ENCODE measurements at regions not wholly inside any gene's neighbourhood (a gene's known extent, or its start where the extent isn't known, plus 50 kb on each side); places are given as distances from the start of the nearest gene placed in this dataset.

DNA sequence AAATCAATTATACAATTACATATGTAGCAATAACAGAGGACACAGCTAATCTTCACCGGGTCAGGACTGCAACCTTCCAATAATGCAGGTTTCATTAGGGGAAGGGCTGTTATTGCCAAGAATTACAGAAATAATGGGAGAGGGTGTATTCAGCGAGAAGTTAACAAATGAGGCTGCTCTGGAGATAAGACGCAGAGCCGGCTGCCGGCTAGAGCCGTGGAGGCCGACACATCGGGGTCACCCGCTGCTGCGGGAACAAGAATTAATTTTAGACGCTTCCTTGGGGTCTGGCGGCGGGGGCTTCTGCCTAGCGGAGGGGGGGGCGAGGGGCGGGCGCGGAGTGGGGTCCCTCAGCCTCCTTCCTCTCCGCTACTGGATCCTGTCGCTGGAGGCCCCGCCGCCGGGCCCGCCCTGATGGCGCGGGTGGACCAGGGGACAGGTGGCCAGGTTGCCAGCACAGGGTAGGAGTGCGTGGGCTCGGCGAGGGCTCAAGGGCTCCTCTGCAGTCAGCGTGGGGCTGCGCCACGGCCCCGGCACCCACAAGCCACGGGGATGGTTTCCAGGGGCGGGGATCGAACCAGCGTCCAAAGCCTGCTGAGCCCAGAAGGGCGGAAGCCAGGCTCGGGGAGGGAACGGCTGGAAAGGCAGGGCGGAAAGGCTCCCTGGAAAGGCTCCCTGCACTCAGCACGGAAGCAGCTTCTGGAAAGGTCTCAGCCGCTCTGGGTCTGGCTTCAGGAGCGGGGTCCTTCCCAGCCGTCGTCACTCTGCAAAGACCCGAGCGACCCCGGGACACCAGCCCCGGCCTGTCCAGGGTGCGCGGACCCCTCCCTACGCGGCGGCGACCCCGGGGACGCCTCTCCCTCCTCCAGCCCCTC, 113.8 kb upstream of the NKX1-1 start:
- H3K27ac ChIP-seq (ENCODE audit: low read depth, low read length) = no peak overlapping the region
- H3K4me1 ChIP-seq (ENCODE audit: control insufficient read depth, insufficient read depth, low read length) = no peaks in the 10 kb centered on the region
- no peaks in the 10 kb centered on the region for H3K36me3 ChIP-seq (ENCODE audit: control insufficient read depth, insufficient read depth, low read length)
- H3K27me3 ChIP-seq (ENCODE audit: control insufficient read depth, insufficient read depth, low read length) = peaks cover 14% of the 10 kb centered on the region
- peak overlapping the region; percentile 36 for H3K4me3 ChIP-seq (ENCODE audit: low read length)
- H3K9ac ChIP-seq (ENCODE audit: low read length) = no peak overlapping the region

DNA sequence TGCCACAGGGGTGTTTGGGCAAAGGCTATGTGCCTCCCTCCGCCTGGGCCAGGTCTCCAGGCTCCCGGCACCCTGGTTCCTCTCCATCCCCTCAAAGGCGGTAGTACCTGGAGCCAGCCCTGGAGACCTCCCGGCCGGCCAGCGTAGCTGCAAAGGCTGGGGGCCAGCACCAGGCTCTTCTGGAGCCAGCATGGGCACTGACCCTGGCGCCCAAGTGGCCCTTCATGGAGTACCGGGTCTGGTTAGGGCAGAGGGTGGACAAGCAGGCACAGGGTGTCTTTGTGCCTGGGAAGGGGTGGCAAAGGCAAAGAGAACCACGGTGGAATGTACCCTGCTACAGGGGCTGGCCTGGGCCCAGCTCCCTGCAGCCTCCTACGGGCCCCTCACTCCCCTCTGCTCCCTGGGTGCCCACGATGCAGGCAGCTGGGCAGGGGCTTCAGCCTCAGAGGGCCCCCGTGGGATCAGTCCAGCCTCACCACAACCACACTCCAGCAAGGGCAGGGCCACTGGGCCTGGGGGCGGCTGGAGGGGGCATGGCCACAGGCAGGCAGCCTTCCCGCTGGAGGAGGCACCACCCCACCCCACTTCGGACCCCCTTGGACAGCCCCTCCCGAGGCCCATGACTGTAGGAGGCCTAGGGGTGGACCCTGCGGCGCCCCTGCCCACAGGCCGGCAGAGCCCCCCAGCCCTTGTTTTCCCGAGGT, 112.9 kb upstream of the NKX1-1 start:
- H3K9ac ChIP-seq (ENCODE audit: low read length) = no peak overlapping the region
- H3K4me3 ChIP-seq (ENCODE audit: low read length) = no peak overlapping the region
- H3K4me1 ChIP-seq (ENCODE audit: control insufficient read depth, insufficient read depth, low read length) = no peaks in the 10 kb centered on the region
- H3K36me3 ChIP-seq (ENCODE audit: control insufficient read depth, insufficient read depth, low read length) = no peaks in the 10 kb centered on the region
- peaks cover 14% of the 10 kb centered on the region for H3K27me3 ChIP-seq (ENCODE audit: control insufficient read depth, insufficient read depth, low read length)
- no peak overlapping the region for H3K27ac ChIP-seq (ENCODE audit: low read depth, low read length)

DNA sequence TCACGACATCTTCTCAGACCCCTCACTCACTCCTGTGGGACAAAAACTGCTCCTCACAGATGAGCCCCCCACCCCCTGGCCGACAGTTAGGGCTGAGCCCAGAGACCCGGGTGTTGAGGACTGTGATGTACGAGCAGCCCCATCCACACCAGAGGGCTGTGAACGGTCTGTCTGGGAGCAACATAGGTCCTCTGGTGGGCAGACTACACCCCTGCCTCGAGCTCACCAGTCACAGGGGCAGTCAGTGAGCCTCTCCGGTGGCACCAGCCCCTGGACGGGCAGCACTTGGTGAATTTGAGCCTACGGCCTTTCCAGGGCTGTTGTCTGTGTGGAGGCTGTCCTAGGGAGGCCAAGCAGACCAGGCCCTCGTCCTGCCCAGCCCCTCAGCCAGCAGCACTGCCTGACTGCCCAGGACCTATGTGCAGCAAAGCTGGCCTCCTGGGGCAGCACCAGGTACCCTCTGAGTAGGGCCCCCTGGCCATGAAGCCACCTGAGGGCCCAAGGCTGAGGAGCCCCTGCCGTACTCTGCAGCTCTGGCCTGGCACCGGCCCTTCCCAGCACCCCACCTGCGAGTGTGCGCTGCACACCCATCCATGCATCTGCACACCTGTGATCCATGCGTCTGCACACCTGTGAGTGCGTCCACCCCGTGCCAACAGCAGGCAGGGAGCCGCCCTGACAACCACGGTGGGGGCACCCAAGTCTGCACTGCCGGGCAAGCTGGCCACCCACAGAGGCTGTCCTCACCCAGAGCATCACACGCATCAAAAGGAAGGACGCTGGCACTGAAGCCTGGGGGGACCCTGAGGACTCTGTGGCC, 111.6 kb upstream of the NKX1-1 start:
- Histone ChIP-seq H3K4me3 (ENCODE audit: low read length) (no peak overlapping the region), H3K4me1 (ENCODE audit: control insufficient read depth, insufficient read depth, low read length) (no peaks in the 10 kb centered on the region), H3K27me3 (ENCODE audit: control insufficient read depth, insufficient read depth, low read length) (peaks cover 10% of the 10 kb centered on the region), H3K36me3 (ENCODE audit: control insufficient read depth, insufficient read depth, low read length) (no peaks in the 10 kb centered on the region), H3K27ac (ENCODE audit: low read depth, low read length) (no peak overlapping the region), H3K9ac (ENCODE audit: low read length) (no peak overlapping the region)

DNA sequence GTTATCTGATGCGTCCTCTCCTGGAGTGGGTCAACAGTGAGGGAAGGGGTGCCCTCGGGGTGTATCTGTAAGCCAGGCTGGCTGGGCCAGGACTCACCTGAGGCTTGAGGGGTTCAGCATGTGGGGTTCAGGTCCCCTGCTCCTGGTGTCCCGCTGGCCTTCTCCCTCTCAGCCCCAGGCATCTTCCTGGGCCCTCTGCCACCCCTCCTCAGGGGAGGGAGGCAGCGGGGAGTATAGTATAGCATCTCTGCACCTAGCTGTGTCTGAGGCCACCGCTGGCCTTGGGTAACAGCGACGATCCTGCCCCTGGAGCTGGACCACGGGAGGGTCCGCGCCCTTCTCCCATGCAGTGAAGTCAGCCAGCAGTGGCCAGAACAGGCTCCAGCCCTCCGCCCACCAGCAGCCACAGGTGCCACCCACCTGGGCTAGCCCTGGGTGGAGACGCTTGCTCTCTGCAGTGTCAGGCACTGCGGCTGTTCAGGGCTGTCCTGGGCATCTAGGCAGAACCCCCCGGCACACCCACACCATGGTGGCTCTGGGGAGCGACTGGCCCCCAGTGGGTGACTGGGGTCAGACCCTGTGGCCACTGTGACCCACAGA, 110.7 kb upstream of the NKX1-1 start:
- Histone ChIP-seq H3K9ac (ENCODE audit: low read length) (no peak overlapping the region), H3K4me1 (ENCODE audit: control insufficient read depth, insufficient read depth, low read length) (no peaks in the 10 kb centered on the region), H3K4me3 (ENCODE audit: low read length) (no peak overlapping the region), H3K36me3 (ENCODE audit: control insufficient read depth, insufficient read depth, low read length) (no peaks in the 10 kb centered on the region), H3K27me3 (ENCODE audit: control insufficient read depth, insufficient read depth, low read length) (peaks cover 8% of the 10 kb centered on the region), H3K27ac (ENCODE audit: low read depth, low read length) (no peak overlapping the region)

DNA sequence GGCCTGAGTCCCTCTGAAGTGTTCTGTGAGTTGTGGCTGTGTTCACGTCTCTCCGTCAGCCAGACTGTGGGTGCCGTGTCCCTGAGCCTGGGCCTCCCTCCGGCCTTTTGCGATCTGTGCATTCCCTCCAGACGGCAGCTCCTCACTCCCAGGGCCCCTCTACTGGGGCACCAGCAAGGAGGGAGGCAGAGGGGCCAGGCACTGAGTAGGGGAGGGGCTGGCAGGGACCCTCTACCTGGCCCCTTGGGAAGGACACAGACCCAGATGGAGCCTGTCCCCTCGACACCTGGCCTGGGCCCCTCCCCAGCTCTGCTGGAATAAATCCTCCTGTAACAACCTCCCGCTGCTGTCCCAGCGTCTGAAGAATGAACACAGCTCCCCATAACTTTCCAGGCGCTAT, 110.0 kb upstream of the NKX1-1 start:
- Histone ChIP-seq H3K36me3 (ENCODE audit: control insufficient read depth, insufficient read depth, low read length) (no peaks in the 10 kb centered on the region), H3K4me3 (ENCODE audit: low read length) (no peak overlapping the region), H3K9ac (ENCODE audit: low read length) (no peak overlapping the region), H3K27ac (ENCODE audit: low read depth, low read length) (no peak overlapping the region), H3K27me3 (ENCODE audit: control insufficient read depth, insufficient read depth, low read length) (peaks cover 8% of the 10 kb centered on the region), H3K4me1 (ENCODE audit: control insufficient read depth, insufficient read depth, low read length) (no peaks in the 10 kb centered on the region)

DNA sequence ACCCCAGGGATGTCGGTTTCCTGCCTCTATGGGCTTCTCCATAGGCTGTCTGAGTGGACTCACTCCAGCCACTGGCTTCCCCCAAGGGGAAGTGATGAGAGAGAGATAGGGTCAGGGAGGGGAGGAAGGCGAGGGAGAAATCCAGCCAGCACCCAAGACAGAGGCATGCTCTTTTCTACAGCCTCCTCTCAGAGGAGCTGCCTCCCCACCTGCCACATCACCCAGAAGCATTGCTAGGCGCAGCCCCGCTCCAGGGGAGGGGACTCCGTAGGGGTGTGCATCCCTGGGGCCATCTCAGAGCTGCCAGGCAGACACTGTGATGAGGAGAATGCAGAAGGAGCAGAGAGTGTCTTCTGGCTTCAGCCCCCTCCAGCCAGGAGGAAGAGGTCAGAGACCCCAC, 109.5 kb upstream of the NKX1-1 start:
- Histone ChIP-seq H3K9ac (ENCODE audit: low read length) (no peak overlapping the region), H3K4me3 (ENCODE audit: low read length) (no peak overlapping the region), H3K27me3 (ENCODE audit: control insufficient read depth, insufficient read depth, low read length) (peaks cover 8% of the 10 kb centered on the region), H3K4me1 (ENCODE audit: control insufficient read depth, insufficient read depth, low read length) (no peaks in the 10 kb centered on the region), H3K36me3 (ENCODE audit: control insufficient read depth, insufficient read depth, low read length) (no peaks in the 10 kb centered on the region), H3K27ac (ENCODE audit: low read depth, low read length) (no peak overlapping the region)

DNA sequence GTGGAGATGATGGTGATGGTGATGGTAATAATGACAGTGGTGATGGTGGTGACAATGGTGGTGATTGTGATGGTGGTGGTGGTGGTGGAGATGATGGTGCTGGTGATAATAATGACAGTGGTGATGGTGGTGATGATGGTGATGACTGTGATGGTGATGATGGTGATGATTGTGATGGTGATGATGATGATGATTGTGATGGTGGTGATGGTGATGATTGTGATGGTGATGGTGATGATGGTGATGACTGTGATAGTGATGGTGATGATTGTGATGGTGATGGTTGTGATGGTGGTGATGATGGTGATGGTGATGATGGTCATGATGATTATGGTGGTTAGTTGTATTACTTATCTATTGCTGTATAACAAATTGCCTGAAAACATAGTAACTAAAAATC, 108.9 kb upstream of the NKX1-1 start:
- Histone ChIP-seq H3K4me3 (ENCODE audit: low read length) (no peak overlapping the region), H3K4me1 (ENCODE audit: control insufficient read depth, insufficient read depth, low read length) (no peaks in the 10 kb centered on the region), H3K9ac (ENCODE audit: low read length) (no peak overlapping the region), H3K27me3 (ENCODE audit: control insufficient read depth, insufficient read depth, low read length) (peaks cover 6% of the 10 kb centered on the region), H3K27ac (ENCODE audit: low read depth, low read length) (no peak overlapping the region), H3K36me3 (ENCODE audit: control insufficient read depth, insufficient read depth, low read length) (no peaks in the 10 kb centered on the region)

DNA sequence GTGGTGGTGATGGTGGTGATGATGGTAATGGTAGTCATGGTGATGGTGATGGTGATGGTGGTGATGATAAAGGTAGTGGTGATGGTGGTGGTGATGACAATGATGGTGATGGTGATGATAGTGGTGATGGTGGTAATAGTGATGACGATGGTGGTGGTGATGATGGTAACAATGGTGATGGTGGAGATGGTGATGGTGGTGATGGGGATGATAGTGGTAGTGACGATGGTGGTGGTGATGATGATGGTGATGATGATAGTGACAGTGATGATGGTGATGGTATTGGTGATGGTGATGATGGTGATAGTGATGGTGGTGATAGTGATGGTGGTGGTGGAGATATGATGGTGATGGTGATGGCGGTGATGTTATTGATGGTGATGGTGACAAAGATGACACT, 108.4 kb upstream of the NKX1-1 start:
- Histone ChIP-seq H3K4me1 (ENCODE audit: control insufficient read depth, insufficient read depth, low read length) (no peaks in the 10 kb centered on the region), H3K36me3 (ENCODE audit: control insufficient read depth, insufficient read depth, low read length) (no peaks in the 10 kb centered on the region), H3K27me3 (ENCODE audit: control insufficient read depth, insufficient read depth, low read length) (peaks cover 4% of the 10 kb centered on the region), H3K9ac (ENCODE audit: low read length) (no peak overlapping the region), H3K4me3 (ENCODE audit: low read length) (no peak overlapping the region), H3K27ac (ENCODE audit: low read depth, low read length) (no peak overlapping the region)

DNA sequence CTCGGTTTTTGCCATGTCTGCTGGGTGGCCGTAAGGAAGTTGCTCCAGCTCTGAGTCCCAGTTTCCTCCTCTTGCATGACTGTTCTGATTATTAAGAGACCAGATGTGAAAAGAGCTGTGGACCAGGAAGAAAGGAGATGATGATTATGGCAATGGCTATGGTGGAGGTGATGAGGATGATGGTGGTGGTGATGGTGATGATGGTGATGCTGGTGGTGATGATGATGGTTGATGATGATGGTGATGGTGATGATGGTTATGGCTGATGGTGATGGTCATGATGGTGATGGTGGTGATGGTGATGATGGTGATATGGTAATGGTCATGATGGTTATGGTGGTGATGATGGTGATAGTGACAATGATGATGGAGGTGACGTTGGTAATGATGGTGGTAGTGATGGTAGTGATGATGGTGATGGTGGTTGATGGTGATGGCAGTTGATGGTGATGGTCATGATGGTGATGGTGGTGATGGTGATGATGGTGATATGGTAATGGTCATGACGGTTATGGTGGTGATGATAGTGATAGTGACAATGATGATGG, 107.8 kb upstream of the NKX1-1 start:
- Histone ChIP-seq H3K9ac (ENCODE audit: low read length) (no peak overlapping the region), H3K36me3 (ENCODE audit: control insufficient read depth, insufficient read depth, low read length) (no peaks in the 10 kb centered on the region), H3K4me3 (ENCODE audit: low read length) (no peak overlapping the region), H3K4me1 (ENCODE audit: control insufficient read depth, insufficient read depth, low read length) (no peaks in the 10 kb centered on the region), H3K27me3 (ENCODE audit: control insufficient read depth, insufficient read depth, low read length) (peaks cover 4% of the 10 kb centered on the region), H3K27ac (ENCODE audit: low read depth, low read length) (no peak overlapping the region)

DNA sequence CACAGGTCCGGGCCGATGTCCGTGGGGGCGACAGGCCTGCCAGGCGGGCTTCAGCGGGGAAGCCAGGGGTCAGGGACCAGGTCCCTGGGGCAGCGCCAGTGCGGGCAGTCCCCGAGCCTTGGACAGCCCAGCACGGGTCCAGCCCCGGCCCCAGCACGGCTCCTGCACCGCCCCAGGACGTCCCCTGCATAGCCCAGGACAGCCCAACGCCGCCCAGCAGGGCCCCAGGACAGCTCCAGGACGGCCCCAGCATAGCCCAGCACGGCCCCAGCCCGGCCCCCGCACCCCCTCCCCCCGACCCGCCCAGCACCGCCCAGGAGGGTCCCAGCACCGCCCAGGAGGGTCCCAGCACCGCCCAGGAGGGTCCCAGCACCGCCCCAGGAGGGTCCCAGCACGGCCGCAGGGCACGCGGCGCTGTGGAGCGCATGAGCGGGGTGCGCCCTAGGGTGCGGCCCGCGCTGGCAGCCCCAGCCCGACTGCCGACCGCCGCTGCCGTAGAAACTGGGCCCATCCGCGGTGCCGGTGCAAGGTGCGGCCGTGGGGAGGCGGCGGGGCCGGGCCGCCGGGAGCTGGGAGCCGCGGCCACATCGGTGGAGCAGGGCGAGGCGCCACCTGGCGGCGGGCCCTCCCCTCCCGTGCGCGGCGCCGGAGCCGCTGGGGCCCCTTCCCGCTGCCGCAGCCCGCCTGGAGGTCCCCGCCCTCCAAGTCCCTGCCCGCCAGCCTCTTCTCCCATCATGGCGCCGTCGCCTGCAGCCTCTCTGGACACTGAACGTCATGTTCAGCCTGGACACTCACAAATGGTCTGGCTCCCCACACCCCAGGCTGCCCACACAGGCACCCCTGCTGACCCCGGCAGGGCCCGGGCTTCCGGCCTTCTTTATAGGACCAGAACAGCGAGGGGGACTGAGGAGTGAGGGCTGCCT, 106.8 kb upstream of the NKX1-1 start:
- no peak overlapping the region for H3K27ac ChIP-seq (ENCODE audit: low read depth, low read length)
- H3K36me3 ChIP-seq (ENCODE audit: control insufficient read depth, insufficient read depth, low read length) = no peaks in the 10 kb centered on the region
- H3K27me3 ChIP-seq (ENCODE audit: control insufficient read depth, insufficient read depth, low read length) = peaks cover 6% of the 10 kb centered on the region
- H3K4me1 ChIP-seq (ENCODE audit: control insufficient read depth, insufficient read depth, low read length) = no peaks in the 10 kb centered on the region
- peak overlapping the region; percentile 8 for H3K4me3 ChIP-seq (ENCODE audit: low read length)
- H3K9ac ChIP-seq (ENCODE audit: low read length) = no peak overlapping the region

DNA sequence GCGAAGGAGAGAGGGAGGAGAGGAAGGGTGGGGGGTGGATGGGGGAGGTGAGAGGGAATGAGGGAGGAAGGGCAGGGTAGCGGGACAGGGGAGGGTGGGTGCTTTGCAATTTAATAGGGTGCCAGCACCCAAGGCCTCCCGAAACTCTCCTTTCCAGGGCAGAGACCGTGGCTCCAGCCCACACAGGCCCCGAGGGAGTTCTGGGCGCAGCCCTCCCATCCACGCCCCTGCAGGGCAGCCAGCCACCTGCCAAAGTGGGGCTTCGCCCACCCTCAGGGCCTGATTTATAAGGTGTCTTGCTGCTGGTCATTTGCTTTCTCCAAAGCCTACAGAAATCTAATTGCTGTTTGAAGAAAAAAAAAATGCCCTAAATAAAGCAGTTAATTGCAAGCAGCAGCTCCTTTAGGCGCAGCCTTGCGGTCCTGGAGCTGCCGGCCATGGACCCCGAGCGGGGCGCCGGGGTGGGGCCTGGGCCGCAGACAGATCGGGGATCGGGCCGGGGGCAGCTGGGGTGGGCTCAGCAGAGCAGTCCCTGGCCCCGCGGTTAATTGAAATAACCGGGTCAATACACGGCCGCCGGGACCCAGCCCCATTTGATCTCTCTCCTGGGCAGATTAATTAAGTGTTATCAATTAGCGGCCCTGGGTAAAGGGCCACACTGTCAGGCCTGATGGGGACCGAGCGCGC, 106.0 kb upstream of the NKX1-1 start:
- H3K27ac ChIP-seq (ENCODE audit: low read depth, low read length) = no peak overlapping the region
- no peaks in the 10 kb centered on the region for H3K4me1 ChIP-seq (ENCODE audit: control insufficient read depth, insufficient read depth, low read length)
- H3K36me3 ChIP-seq (ENCODE audit: control insufficient read depth, insufficient read depth, low read length) = no peaks in the 10 kb centered on the region
- no peak overlapping the region for H3K9ac ChIP-seq (ENCODE audit: low read length)
- H3K27me3 ChIP-seq (ENCODE audit: control insufficient read depth, insufficient read depth, low read length) = peaks cover 9% of the 10 kb centered on the region
- no peak overlapping the region for H3K4me3 ChIP-seq (ENCODE audit: low read length)
